HepG2 (cell line): ENCODE measurements at regions not wholly inside any gene's neighbourhood (a gene's known extent, or its start where the extent isn't known, plus 50 kb on each side); places are given as distances from the start of the nearest gene placed in this dataset.
A peak's percentile ranks its signal among the peaks of the same experiment; 100 is the strongest.

Experiments
- ATAC-seq: fragments of 200-7000 bp; cut with Tn5 transposase; 3 replicates; pipeline ENCODE4 v1.9.1; 2020; ENCODE audit warnings: mild to moderate bottlenecking, moderate library complexity
- BruUV-seq: library from RNA; stranded (reverse); fragments of 400-500 nt; replicated peaks from 2 replicates; lab custom pipeline; 2021; lab: Mats Ljungman, UMichigan
- CTCF ChIA-PET: fragments of 300-600 bp; formaldehyde crosslinking; extraction: SDS; loops from one replicate; lab custom pipeline; 2021; ENCODE audit warnings: low total read pairs, inconsistent platforms, low intra/inter-chr PET ratio; lab: Yijun Ruan, JAX
- POLR2A ChIA-PET: fragments of 350-600 bp; sonication (Branson Sonifier 250); formaldehyde crosslinking; loops from one replicate; lab custom pipeline; 2020; ENCODE audit warnings: antibody characterized with exemption, inconsistent platforms; lab: Yijun Ruan, JAX
- DNase-seq: peaks from one replicate; pipeline ENCODE4 v3.0.0-alpha.2; 2015; ENCODE audit warnings: low spot score
- FAIRE-seq: peaks from 3 replicates; lab custom pipeline; 2011; peaks lifted over from hg19 to GRCh38; lab: Jason Lieb, UNC
- H2AFZ ChIP-seq: one replicate; pipeline ENCODE4 v1.6.1; 2011; ENCODE audit warnings: low read length, inconsistent platforms
- H3K27ac ChIP-seq: fragments of 300-600 bp; 3 replicates; pipeline ENCODE4 v1.8.0; 2011; ENCODE audit warnings: mixed run types, mild to moderate bottlenecking, mixed read lengths, low read length, inconsistent platforms; ENCODE audit not compliant: insufficient read depth; ENCODE audit errors: extremely low read length
- H3K27me3 ChIP-seq, 2 experiments: fragments of 200-600 bp in 1 of 2; 2 replicates in 1 of 2; 3 replicates in 1 of 2; pipeline versions ENCODE4 v1.6.0 to v1.8.0; 2011; ENCODE audit warnings: low read length in 2 of 2, mild to moderate bottlenecking in 2 of 2, moderate library complexity in 2 of 2, inconsistent platforms in 1 of 2; ENCODE audit not compliant: insufficient read depth in 2 of 2, control insufficient read depth in 1 of 2
- H3K36me3 ChIP-seq, 2 experiments: fragments of 200-600 bp in 1 of 2; replicated peaks in 1 of 2; 2 replicates in 1 of 2; 3 replicates in 1 of 2; pipeline versions ENCODE4 v1.5.1 to v1.8.0; 2011; ENCODE audit warnings: low read length in 2 of 2, inconsistent platforms in 1 of 2; ENCODE audit not compliant: insufficient read depth in 2 of 2, control insufficient read depth in 1 of 2
- H3K4me1 ChIP-seq: 2 replicates; pipeline ENCODE4 v1.5.1; 2012; ENCODE audit warnings: low read length, inconsistent platforms; ENCODE audit not compliant: insufficient read depth
- H3K4me2 ChIP-seq: 2 replicates; pipeline ENCODE4 v1.6.0; 2011; ENCODE audit warnings: low read depth, low read length, inconsistent platforms
- H3K4me3 ChIP-seq, 3 experiments: fragments of 200-600 bp in 1 of 3; sonication (generic), shearing (Covaris generic) in 1 of 3; replicated peaks in 1 of 3; 2 replicates each; pipeline ENCODE4 v1.5.1; 2011 to 2016; ENCODE audit warnings: low read length in 3 of 3, inconsistent platforms in 2 of 3, low read depth in 2 of 3, mild to moderate bottlenecking in 2 of 3, control low read depth in 1 of 3, mixed read lengths in 1 of 3; ENCODE audit not compliant: insufficient read depth in 1 of 3
- H3K79me2 ChIP-seq: one replicate; pipeline ENCODE4 v1.6.1; 2011; ENCODE audit warnings: low read length, inconsistent platforms; ENCODE audit not compliant: insufficient read depth
- H3K9ac ChIP-seq: 2 replicates; pipeline ENCODE4 v1.6.0; 2011; ENCODE audit warnings: mild to moderate bottlenecking, low read depth, low read length, inconsistent platforms; ENCODE audit not compliant: insufficient read depth
- H3K9me3 ChIP-seq: 2 replicates; pipeline ENCODE4 v1.5.1; 2012; ENCODE audit warnings: mild to moderate bottlenecking, low read length
- H4K20me1 ChIP-seq: 2 replicates; pipeline ENCODE4 v1.6.0; 2011; ENCODE audit warnings: inconsistent platforms, mild to moderate bottlenecking, low read length, moderate library complexity; ENCODE audit not compliant: insufficient read depth
- MIXL1 ChIP-seq: IDR thresholded peaks from 2 replicates; pipeline ENCODE4 v1.6.1; 2016
- SMC3 ChIP-seq: IDR thresholded peaks from 2 replicates; pipeline ENCODE4 v1.6.1; 2011; ENCODE audit warnings: low read length, improper control_type of control experiment
- STAG1 ChIP-seq: sonication (generic); formaldehyde crosslinking; IDR thresholded peaks from 2 replicates; pipeline ENCODE4 v1.4.0; 2020; ENCODE audit warnings: missing genetic modification reagents
- ZNF337 ChIP-seq: sonication (generic); formaldehyde crosslinking; IDR thresholded peaks from 2 replicates; pipeline ENCODE4 v1.5.1; 2020; ENCODE audit warnings: missing genetic modification reagents, low read depth, mild to moderate bottlenecking, borderline replicate concordance
- ZNF652 ChIP-seq: IDR thresholded peaks from 2 replicates; pipeline ENCODE4 v1.6.1; 2016; ENCODE audit warnings: low read depth, borderline replicate concordance
- WGBS: methylation state at CpG from one replicate; pipeline ENCODE4 v1.1.6; 2017; ENCODE audit warnings: low lambda C conversion rate; 5-methylcytosine and 5-hydroxymethylcytosine counted together
- in situ Hi-C: cut with HindIII; loops from 2 replicates; pipeline ENCODE4 v1.10.0; 2017; ENCODE audit warnings: low pct_unique_long_range_greater_than_20kb; ENCODE audit not compliant: extremely low pct_ligation_motif_present
- intact Hi-C: fragments of 100-400 bp; cut with micrococcal nuclease; formaldehyde crosslinking; loops from one replicate; pipeline ENCODE4 v1.10.0; 2022; ENCODE audit not compliant: unreplicated experiment
- TF ChIP-seq, protein P1 (sequence below): sonication (generic); formaldehyde crosslinking; IDR thresholded peaks from 2 replicates; pipeline ENCODE4 v1.5.0; 2020; ENCODE audit warnings: mild to moderate bottlenecking, missing genetic modification reagents, moderate library complexity
- TF ChIP-seq, protein P2 (sequence below): sonication (generic); formaldehyde crosslinking; IDR thresholded peaks from 2 replicates; pipeline ENCODE4 v1.4.0; 2020; ENCODE audit warnings: mild to moderate bottlenecking, missing genetic modification reagents
- TF ChIP-seq, protein P3 (sequence below): sonication (generic); formaldehyde crosslinking; IDR thresholded peaks from 2 replicates; pipeline ENCODE4 v1.8.0; 2022; ENCODE audit warnings: missing genetic modification reagents, mild to moderate bottlenecking, borderline replicate concordance

- intact Hi-C loops = loop anchor here (2.0 kb wide), 1 partner anchor 251 kb away; the partner anchor contains the start of gene STAG2
- FAIRE-seq (peak; percentile 60), DNase-seq (peak; percentile 28)
Measured at GRCh38 chrX:124211312-124211942, 121.0 kb upstream of the TEX13D start.

More at GRCh38 chrX:124211312-124211942, 121.0 kb upstream of the TEX13D start:
- BruUV-seq = no TSS peak
- H3K4me3 ChIP-seq = no peak overlapping the region
- 57% methylated on average over 3 of the region's 3 CpGs for WGBS
- ATAC-seq = peak; percentile 83
- H3K27ac ChIP-seq = no peak overlapping the region
- no peaks in the 10 kb centered on the region for H3K36me3 ChIP-seq
- no peak for TF ChIP-seq ZNF652
- TF ChIP-seq MIXL1 (CRISPR knock-in tag) = peak; percentile 54; the same call in 1 of the 2 replicates
- TF ChIP-seq, protein P1, sequence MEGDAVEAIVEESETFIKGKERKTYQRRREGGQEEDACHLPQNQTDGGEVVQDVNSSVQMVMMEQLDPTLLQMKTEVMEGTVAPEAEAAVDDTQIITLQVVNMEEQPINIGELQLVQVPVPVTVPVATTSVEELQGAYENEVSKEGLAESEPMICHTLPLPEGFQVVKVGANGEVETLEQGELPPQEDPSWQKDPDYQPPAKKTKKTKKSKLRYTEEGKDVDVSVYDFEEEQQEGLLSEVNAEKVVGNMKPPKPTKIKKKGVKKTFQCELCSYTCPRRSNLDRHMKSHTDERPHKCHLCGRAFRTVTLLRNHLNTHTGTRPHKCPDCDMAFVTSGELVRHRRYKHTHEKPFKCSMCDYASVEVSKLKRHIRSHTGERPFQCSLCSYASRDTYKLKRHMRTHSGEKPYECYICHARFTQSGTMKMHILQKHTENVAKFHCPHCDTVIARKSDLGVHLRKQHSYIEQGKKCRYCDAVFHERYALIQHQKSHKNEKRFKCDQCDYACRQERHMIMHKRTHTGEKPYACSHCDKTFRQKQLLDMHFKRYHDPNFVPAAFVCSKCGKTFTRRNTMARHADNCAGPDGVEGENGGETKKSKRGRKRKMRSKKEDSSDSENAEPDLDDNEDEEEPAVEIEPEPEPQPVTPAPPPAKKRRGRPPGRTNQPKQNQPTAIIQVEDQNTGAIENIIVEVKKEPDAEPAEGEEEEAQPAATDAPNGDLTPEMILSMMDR (CRISPR knock-in tag) = peak; percentile 66
- no peak for TF ChIP-seq ZNF337 (CRISPR knock-in tag)
- TF ChIP-seq, protein P2, sequence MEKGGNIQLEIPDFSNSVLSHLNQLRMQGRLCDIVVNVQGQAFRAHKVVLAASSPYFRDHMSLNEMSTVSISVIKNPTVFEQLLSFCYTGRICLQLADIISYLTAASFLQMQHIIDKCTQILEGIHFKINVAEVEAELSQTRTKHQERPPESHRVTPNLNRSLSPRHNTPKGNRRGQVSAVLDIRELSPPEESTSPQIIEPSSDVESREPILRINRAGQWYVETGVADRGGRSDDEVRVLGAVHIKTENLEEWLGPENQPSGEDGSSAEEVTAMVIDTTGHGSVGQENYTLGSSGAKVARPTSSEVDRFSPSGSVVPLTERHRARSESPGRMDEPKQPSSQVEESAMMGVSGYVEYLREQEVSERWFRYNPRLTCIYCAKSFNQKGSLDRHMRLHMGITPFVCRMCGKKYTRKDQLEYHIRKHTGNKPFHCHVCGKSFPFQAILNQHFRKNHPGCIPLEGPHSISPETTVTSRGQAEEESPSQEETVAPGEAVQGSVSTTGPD (CRISPR knock-in tag) = no peak
- TF ChIP-seq, protein P3, sequence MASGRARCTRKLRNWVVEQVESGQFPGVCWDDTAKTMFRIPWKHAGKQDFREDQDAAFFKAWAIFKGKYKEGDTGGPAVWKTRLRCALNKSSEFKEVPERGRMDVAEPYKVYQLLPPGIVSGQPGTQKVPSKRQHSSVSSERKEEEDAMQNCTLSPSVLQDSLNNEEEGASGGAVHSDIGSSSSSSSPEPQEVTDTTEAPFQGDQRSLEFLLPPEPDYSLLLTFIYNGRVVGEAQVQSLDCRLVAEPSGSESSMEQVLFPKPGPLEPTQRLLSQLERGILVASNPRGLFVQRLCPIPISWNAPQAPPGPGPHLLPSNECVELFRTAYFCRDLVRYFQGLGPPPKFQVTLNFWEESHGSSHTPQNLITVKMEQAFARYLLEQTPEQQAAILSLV (CRISPR knock-in tag) = no peak
- peak; percentile 59 for TF ChIP-seq STAG1 (CRISPR knock-in tag)
- TF ChIP-seq SMC3 = peak; percentile 19; the same call in 1 of the 2 replicates
- in situ Hi-C loops = no loop called here
- H4K20me1 ChIP-seq = no peaks in the 10 kb centered on the region
- ChIA-PET POLR2A (no interaction called here), CTCF (no interaction called here)
- H3K27me3 ChIP-seq = no peaks in the 10 kb centered on the region
- no peak overlapping the region for H3K4me2 ChIP-seq
- H3K9me3 ChIP-seq = no peaks in the 10 kb centered on the region
- H2AFZ ChIP-seq = no peak overlapping the region
- H3K4me1 ChIP-seq = no peaks in the 10 kb centered on the region; the same call in 1 of the 2 replicates
- no peaks in the 10 kb centered on the region for H3K79me2 ChIP-seq
- no peak overlapping the region for H3K9ac ChIP-seq
